GM03348 (cell line): ENCODE measurements at regions not wholly inside any gene's neighbourhood (a gene's known extent, or its start where the extent isn't known, plus 50 kb on each side); places are given as distances from the start of the nearest gene placed in this dataset.

Source experiments
- DNase-seq: peaks from one replicate; pipeline ENCODE4 v3.0.0; 2012; ENCODE audit warnings: low spot score

DNA sequence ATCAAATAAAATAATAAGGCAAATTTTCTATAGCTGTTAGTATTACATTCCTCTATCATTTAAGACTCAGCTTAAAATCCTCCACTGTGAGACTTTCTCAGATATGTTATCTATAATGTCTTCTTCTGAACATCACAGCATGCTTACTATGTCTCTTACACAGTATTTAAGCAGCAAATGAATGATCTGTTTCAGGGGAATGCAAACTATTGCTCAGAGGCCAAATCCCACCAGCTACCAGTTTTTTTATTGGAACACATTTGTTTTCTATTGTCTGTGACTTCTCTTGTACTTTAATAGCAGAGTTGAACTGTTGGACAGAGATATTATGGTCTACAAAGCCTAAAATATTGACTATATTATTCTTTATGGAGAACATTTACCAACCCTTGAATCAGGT is 59.6 kb downstream of the C3orf38 start:
- DNase-seq = no peak

DNA sequence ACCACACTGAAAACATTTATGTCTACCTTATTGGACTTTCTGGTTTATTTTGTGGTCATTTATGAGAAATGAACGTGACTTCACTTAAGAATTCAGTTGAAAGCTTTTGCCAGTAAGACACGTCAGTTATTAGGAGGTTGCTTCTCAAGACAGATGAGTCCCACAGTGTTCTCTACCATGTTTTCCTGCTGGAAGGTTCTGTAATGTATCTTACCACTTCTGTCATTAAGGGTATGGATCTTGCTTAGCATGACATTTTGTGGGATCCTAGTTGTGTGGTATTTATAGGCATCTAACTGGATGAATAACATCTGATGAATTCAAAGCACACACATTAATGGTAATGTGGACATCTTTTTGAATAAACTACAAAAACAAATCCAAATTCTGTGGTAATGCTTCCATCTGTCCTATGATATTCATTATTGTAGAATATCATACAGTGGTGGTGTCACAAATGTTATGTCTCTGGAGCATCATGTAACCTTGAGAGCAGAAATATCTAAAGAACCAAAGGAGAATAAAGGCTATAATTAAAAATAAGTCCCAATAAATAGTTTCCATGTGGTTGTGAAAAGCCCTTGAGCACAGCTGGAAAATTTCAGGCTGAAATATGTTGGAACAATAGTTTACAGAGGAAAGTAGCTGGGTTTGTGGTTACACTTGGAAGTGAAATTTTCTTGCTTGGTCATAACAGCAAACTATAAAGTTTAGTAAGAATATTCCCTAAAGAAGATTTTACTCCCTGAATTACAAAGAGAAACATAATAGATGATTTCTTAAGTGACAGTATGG is 61.5 kb downstream of the C3orf38 start:
- DNase-seq = no peak

DNA sequence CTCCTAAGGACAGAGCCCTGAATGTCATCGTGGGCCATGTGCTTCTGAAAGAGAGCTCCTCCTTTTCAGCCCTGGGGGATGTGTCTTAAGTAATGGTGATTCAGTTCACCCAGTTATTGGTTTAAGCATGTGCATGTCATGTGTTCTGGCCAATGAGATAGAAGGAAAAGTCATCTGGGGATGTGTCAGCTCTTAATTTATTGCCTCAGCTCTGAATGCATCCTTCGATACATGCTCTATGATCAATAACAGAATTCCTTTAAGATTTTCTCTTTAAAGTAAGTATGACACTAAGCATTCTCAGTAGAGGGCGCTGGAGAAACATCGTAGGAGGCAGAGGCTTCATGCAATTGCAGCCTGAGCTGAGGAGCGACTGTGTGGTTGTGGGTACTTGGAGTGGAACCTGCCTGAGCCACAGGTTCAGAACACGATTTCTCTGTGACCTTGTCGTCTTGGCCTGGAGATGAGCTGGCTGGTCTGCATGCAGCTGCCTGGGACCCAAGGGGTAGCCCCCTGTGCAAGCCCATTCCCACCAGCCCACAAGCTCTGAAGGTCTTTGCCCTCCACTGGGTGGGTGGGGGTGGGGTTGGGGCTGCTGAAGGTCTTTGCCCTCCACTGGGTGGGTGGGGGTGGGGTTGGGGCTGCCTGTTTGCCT is 69.5 kb downstream of the C3orf38 start:
- peak; percentile 69 for DNase-seq

DNA sequence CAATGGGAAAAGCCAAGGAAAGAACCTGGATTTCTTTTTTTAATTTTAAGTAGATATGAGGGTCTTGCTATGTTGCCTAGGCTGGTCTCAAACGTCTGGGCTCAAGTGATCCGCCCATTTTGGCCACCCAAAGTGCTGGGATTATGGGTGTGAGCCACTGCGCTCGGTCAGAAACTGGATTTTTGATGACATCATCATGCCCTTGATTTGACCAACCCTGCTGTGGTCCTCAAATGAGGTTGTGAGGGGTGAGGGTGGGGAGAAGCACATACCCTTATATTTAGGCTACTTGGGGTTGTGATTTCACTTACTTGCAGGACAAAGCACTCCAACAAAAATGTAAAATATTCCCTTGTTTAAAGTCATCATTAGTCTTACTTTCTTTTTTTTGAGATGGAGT is 70.4 kb downstream of the C3orf38 start:
- DNase-seq = no peak

DNA sequence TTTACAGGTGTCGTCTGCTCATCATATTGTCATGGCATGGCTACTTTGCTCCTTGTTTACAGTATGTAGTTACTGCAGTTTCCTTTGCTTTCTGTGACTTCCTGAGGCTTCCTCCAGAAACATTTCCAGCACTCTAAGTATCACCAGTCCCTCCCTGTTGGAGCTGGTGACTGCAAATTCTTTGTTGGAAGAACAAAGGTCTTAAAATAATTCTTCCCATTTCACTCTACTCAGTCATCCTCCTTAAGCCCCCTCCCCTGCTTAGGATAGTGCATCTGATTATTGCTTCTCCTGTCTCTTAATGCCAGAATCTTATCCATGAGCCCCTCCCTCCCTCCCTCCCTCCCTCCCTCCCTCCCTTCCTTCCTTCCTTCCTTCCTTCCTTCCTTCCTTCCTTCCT is 72.0 kb downstream of the C3orf38 start:
- no peak for DNase-seq

DNA sequence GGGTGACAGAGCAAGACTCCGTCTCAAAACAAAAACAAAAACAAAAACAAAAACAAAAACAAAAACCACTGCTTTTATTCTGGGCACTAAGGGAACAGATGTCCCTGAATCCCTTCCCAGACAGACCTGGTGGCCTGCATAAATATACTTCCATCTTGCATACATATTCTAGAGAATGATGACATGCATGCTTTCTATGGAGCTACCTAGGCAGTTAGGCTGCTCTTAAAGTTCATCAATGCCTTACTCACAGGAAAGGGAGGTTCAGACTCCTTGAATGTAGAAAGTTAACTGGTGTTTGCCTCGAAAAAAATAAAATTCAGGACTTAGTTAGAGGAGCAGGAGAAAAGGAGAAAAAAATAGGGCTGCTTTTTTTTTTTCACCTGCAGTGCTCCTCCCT is 72.6 kb downstream of the C3orf38 start:
- DNase-seq = no peak

DNA sequence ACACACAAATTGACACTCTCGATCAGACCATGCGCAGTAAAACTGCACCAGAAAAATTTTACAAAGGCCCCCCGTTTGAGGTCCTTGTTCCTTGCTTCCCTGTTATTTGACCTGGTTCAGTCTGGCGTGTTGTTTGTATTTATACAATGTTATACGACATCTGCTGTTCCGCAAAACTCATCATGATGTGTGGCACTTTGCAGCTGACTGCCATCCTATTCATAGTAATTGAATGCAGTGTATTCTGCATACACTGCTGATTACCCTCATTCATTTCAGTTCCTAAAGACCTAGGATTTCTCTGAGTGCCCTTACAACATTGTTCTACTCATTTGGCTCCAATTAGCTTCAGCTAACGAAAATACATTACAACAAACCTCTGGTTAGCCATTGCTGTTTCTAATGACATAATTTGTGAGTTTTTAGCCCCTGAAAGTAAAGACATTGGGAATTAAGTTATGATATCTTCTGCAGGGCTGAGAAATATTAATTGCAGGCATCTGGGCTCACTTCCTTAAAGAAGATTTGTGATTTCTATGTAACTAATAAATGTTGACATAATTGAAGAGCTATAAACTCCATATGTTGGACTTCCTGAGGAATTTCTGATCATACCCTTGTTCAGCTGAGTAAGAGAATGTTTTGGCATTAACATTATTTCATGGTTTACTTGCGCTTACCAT is 75.7 kb downstream of the C3orf38 start:
- DNase-seq = no peak

DNA sequence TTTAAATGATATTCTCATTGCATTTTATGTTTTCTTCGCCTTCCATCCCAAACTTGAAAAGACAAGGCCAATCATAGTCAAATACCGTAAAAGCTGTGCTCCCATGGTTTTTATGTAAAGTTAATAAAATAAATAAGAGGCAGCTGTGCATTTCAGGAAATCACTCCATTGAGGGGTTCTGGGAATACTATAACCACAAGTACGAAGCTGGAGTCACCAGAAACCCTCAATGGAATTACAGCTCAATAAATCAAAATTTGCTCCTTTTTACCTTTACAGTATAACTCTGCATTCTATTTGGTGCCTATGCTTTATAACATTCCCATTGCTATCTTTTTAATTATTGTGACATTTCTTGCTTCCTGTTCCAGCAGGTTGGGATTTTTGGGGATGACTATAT is 77.2 kb downstream of the C3orf38 start:
- no peak for DNase-seq

DNA sequence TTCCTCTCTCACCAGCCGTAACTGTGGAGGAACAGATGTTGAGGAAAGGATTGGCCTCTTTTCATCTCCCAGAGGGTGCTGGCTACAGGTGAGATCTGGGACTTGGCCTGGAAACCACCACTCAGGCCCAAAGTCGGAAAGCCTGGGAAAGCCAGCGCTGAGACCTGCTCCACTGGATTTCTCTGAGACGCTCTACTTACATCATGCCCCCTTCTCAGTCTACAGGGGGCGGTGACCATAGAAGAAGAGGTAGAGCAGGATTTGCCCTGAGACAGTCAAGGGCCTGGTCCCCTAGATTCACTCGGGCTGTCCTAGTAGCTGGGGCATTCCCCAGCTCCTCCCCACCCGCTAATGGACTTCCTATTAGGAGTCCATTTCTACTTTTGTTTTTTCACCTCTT is 80.9 kb downstream of the C3orf38 start:
- no peak for DNase-seq

DNA sequence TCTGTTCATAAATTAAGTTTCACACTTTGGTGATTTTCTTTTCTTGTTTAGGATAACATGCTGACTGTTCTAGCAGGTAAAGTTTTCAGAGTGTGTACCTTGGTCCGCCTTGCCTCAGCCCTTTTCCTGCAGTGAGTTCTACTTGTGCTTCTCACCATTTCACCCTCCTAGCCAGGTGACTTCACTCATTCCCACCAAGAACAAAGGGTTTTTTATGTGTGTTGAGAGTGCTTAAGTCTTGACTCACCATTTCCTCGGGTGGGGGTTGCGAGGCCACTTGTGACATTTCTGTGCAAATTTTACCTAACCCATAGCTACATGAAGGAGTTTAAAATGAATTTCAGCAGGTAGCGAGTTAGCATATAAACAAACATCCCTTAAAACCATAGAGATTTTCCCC is 81.4 kb downstream of the C3orf38 start:
- no peak for DNase-seq

DNA sequence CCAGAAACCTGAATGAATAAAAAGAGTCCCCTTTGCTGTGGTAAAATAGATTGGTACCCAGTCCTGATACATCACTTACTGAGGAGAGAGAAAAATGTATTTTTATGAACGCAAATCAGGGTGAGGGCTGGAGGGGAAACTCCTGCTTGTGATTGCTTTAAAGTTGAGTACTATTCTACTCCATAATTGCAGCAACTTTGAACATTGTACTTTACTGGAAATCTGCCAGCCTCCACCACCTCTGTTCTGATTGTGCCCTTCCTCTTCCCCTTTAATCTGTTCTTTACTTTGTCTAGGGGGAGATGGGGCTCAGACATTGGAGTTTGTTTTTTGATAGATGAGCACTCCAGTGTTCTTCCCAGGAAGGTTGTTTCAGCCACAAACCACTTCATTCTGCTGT is 81.9 kb downstream of the C3orf38 start:
- DNase-seq = no peak

DNA sequence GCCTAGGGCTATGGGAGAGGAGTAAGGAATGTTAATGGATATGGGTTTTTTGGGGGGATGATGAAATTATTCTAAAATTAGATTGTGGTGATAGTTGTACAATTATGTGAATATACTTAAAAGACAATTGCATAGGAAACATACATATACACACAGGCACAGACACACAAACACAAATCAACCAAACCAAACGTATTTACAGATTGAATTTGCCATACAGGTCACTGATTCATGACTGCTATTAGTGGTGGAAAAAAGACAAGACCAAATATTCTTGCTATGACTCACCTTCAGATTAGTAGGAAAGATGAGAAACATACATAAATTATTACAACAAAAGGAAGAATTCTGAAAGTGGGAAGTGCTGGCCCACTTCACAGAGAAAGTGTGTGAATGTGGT is 85.3 kb downstream of the C3orf38 start:
- no peak for DNase-seq

DNA sequence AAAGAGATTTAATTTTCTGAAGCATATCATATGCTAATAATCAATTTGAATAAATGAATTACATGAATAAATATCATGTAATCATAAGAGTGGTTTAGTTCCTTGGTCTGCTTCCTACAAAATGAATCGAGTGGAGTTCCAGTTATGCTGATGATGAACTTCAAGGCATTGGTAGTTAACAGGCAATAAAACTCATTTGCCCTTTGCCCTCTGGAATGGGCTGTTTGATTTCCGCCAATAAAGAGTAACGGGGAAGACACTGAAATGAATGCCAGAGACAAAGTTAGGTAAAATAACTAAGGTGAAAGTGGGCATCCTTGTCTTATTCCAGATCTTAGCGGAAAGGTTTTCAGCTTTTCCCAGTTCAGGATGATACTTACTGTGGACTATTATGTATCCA is 90.1 kb downstream of the C3orf38 start:
- no peak for DNase-seq

DNA sequence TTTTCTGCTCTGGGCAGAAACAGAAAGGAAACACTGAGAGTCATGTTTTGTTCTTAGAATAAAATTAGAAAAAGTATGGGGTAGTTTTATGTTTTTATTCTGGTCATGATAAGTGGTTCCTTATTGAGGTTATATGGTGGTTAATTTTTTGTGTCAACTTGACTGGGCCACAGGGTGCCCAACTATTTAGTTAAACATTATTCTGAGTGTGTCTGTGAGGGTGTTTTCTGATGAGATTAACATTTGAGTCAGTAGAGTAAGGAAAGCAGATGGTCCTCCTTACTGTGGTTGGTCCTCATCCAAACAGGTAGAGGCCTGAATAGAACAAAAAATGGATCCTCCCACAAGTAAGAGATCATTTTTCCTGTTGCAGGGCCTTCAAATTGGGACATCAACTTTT is 98.9 kb downstream of the C3orf38 start:
- no peak for DNase-seq

DNA sequence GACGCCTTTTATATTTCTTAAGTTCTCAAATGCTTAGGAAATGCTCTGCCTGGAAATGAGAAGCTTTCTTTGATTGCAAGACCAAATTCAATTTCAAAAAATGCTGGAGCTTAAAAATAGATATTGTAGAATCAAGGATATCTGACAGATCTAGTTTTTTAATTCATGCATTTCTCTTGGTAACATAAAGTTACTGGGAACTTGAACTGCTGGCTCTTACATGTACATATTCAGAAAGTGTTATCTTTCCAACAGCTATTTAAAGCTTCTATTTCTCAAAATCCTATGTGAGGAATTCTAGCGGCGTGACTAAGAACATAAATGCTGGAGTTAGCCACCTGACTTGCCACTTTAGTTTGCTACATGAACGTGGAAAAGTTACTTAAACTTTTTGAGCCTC is 109.3 kb downstream of the C3orf38 start:
- no peak for DNase-seq

DNA sequence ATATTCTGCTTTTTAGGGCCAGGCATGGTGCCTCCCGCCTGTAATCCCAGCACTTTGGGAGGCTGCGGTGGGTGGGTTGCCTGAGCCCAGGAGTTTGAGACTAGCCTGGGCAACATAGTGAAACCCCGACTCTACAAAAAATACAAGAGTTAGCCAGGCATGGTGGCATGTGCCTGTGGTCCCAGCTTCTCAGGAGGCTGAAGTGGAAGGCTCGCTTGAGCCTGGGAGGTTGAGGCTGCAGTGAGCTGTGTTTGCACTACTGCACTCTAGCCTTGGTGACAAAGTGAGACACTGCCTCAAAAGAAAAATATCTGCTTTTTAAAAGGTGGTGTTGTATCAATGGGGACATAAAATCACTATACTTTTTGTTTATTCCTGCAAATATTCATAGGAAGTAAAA is 112.8 kb downstream of the C3orf38 start:
- DNase-seq = no peak

DNA sequence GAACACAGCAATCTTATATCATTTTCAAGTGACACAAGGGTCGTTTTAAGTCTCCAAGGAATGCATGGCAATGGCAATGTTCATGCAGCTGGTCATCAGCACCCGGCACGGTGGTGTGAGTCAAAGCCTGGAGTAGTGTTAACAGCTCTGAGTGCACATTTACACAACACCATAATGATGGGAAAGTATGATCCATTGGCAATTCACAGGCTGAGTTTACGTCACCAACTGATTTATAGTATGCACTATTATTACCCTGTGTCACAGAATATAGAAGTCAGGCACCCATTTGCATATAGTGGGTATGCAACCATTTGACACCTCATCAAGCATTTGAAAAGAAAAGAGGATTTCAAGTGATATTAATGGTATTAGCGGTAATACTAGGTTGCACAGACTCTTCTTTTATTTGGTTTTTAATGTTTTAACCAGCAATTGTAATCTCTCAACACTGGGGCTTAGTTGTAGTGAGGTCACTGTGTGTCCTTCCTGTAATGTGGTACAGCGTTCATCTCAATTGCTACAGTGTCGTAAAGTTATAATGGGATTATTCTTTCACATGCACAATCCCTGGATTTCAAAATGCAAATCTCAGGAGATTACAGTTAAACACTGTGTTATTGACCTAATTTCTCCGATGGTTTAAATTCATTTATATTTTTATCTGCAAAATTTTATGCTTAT is 113.8 kb downstream of the C3orf38 start:
- no peak for DNase-seq

DNA sequence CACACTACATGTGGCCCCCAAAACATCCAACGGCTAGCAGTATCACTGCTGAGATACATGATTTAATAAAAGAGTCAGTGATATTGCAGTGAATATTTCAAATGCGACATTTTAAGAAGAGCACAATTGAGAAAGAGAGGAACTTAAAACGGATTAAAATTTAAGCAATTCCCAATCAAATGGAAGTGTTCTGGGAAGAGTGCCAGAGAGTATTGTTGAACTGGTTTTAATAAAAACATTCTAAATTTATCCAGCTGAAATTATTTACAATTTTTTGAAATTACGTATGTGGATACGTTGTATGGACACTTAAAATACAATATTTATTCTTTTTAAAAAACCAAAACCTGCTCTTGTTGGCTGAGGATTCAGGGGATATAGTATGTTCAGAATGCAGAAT is 117.7 kb downstream of the C3orf38 start:
- no peak for DNase-seq

DNA sequence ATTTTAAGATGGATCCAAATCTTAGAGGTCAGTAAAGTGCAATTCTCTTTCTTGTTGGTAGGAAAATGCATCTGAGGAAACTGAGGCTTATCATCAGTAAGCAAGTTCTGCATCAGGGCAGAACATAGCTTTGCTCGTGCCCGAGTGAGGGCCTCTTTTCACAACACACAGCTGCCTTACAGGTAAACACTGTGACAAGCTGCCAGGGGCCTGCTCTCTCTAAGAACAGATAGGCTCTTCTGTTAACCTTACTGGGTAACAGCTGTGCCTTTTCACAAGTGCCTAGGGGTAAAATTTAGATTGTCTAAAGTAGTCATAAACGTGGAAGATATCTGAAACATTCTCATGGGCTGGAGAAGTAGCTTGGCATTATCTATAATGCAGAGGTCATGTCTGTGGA is 118.1 kb downstream of the C3orf38 start:
- DNase-seq = no peak

DNA sequence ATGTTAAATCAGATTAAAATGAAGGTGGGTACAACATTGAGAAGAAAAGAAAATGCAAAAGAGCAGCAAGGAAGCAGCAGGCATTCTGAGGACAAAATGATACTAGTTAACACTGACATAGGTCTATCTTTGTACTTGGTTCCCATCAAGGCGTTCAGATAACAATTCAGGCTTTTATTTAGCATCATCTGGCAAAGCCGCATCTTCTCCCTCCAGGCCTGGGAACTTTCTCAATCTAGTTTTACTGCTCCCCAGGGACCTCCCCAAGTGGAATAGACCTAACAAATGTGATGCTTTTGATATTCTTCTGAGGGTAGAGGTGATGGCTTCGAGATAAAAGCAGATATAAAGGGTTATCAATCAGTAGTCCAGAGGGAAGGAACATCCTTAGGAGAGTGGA is 130.6 kb downstream of the C3orf38 start:
- DNase-seq = no peak

DNA sequence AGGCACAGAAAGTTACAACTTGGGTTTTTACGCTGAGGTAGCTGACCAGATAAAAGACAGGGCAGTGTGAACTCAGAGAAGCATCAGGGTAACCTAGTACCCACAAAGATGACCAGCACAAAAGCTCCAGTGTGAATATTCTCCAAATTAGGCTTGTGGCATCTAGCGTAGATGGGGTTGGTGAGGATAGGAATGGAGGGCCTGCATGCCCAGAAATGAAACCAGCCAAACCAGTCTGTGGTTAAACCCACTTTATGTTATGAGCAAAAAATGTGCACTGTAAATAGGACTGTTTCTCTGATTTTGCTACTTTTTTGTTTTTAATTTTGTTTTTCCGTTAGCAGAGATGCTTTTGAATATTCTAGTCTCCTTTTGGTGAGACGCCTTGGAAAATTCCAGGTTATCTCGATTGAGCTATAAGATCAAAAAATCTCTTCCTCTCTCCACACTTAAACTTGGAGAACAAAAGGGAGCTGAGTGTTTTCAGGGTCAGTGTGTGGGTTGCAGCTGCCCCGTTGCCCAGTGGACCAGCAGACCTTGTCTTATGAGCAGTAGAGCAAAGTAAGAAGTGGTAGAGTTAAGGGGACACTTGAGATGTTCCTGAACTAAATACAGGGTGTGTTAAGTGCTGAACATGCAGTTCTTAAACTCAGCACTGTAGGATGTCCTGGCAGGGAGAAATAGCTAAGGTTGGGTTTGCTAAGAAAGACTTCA is 132.9 kb downstream of the C3orf38 start:
- no peak for DNase-seq

DNA sequence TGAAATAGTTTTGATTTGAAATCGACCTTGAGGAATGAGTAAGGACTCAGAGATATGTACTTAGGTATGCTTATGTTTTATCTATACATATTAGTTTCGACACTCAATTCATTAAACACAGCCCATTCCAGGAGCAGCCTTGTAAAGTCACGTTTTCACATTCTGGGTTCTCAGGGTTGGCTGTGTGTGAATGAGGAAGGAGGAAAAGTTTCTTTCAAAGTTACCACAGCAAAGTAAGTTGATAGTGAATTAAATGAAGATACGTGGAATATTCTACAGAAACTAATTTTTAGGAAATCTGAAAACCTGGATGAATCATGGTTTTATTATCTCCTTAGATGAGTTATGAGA is 133.5 kb downstream of the C3orf38 start:
- no peak for DNase-seq
